ENCODE measurements at regions not wholly inside any gene's neighbourhood (a gene's known extent, or its start where the extent isn't known, plus 50 kb on each side); places are given as distances from the start of the nearest gene placed in this dataset.
"Not testable (repeated sequence)": the region's sequence is repeated elsewhere in the genome, so short reads cannot be mapped to it uniquely, and the experiment has no call there.

DNA sequence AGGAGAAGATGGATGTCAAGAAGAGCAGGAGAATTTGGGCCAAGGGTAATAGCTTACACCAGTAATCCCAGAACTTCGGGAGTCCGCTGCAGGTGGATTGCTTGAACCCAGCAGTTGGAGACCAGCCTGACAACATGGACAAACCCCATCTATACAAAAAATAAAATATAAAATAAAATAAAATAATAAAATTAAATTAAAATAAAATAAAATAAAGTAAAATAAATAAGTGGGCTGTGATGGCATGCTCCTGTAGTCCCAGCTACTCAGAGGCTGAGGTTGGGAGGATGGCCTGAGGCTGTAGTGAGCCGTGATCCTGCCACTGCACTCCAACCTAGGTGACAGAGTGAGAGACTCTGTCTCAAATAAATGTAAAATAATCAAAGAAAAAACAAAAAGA is 1946.7 kb downstream of the MRPL39 start:
- no peak for DNase-seq

- DNase-seq, result no peak
Observed at GRCh38 chr21:23644768-23645167, 1962.5 kb downstream of the MRPL39 start.

GRCh38 chr21:23639721-23640120 is 1967.6 kb downstream of the MRPL39 start:
- no peak for DNase-seq

DNA sequence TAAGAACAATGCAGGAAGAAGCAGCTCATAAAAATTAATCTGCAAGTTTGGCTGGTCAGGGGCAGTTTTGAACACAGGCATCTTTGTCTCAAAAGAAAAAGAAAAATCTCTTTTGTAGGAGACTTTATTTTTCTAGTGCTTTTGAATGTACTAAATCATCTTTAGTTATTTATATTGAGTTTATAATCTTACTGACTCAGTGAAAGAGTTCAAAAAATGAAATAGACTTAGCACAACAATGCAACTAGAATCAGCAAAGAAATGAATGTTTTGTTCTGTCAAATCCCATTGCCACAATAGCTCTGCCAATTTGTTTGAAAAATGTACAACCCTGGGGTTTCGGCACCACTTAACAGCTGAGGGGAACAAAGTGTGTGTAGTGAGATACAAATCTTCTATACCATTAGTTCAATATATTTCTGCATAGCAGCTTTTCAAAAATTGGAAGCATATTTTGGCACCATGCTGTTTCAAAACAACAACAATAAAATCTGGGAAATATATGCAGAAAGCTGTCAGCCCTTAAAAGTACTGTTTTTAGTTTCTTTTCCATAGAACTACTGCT is 1969.1 kb downstream of the MRPL39 start:
- no peak for DNase-seq

DNA sequence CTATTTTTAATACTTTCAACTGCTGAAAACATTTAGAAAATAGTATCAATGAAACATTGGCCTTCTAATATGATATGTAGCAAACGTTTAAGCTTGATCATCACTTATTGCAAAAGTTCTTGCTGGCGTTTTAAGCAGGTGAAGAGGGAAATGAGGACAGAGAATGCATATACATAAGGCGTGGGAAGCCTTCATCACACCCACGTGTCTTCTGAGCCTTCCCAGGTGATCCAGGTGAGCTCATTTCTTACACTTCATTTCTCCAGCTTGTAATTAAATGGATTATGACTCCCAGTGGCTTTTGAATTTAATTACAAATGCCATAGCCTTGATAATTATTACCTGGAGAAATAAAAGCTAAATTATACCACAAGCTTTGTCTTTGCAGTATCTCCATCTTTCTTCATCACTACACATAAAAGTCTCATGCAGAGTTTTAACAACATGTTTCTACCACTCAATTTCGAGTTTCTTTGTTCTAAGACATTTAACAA is 1973.8 kb downstream of the MRPL39 start:
- no peak for DNase-seq

DNA sequence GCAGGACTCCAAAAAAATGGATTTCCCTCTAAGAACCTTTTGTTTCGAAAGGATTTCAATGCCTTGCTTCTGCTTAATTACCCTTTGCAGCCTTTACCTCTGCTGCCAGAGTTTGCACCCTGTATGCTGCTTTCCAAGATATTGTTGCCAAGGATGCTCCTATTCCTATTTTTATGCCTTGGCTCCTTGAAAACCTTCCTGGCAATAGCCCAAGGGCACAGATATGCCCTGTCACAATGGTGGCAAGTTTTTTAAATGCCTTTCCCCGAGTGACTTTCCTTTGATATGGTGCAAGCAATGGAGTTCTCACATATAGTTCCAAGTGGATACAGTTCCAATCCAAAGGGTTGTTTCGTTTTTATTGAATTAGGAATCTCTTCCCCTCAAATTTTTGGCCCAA is 1983.0 kb downstream of the MRPL39 start:
- DNase-seq, result no peak

DNA sequence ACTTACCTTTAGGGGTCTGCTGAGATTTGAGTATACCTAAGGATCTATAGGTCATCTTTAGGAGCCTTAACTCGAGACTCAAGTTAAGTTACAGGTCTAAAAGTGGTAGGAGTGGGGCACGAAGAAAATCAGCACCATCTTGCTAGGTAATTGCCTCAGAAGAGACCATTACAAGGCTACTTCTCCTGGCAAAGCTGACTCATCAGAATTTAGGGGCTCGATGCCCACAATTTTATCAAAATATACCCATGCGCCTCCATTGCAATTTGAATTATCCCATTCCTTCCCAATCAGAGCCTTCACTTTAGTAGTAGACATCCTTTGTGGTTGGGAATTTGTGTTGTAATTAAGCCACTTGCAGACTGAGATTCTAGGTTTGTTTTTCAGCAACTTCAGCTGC is 1994.3 kb downstream of the MRPL39 start:
- DNase-seq, result no peak

- DNase-seq, result no peak
Observed at GRCh38 chr21:23612210-23612609, 1995.1 kb downstream of the MRPL39 start.

GRCh38 chr21:23607782-23608431 is 1999.4 kb downstream of the MRPL39 start:
- DNase-seq, result no peak

- DNase-seq, result no peak
Observed at GRCh38 chr21:23601549-23601948, 2005.7 kb downstream of the MRPL39 start.

GRCh38 chr21:23593582-23593981 is 2013.7 kb downstream of the MRPL39 start:
- no peak for DNase-seq

DNA sequence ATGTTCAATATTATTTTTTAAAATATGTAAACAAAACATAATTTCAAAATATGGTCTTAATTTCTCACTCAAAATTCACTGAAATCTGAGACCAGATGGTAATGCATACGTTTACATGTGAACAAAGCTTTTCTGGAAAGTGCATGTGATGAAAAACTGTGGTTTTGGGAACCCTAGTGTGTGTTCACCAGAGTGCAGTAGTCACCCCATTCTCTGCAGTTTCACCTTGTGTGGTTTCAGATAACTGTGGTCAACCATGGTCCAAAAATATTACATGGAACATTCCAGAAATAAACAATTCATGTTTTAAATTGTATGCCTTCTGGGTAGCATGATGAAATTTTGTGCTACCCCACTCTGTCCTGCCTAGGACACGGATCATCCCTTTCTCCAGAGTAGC is 2021.9 kb downstream of the MRPL39 start:
- no peak for DNase-seq

DNA sequence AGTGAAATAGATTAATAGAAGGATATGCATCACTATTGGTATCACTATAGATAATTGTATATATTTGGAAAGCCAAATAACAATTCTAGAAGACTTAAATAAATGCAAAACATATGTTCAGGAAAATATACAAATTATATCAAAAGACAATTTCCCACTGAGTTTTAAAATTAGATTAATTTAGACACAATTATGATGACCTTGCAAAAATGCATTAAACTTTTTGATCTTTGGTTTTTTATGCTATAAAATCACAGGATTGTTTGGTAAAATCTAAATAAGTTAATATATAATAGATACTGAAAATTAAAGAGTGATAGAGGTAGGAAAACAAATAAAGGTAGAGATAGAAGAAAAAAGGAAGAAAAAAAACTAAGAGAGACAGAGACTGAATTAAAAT is 2027.7 kb downstream of the MRPL39 start:
- DNase-seq, result no peak

DNA sequence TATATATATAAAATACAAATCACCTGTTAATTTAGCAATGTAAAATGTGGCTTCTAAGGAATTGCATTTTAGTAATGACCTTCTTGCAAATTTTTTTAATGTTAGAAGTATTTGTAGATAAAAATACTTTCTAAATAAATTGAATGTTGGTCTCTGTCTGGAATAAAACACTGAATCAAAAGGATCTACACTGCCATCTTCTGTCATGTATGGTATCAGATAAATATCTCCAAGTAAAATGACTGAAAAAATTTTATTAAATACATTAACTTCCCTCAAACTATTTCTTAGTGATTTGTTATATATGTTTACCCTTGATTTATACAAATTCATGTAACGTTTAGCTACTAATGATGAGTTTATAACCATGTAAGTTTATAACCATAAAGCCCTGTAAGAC is 2029.3 kb downstream of the MRPL39 start:
- DNase-seq, result peak; percentile 13

GRCh38 chr21:23574932-23575331 is 2032.3 kb downstream of the MRPL39 start:
- DNase-seq, result no peak

DNA sequence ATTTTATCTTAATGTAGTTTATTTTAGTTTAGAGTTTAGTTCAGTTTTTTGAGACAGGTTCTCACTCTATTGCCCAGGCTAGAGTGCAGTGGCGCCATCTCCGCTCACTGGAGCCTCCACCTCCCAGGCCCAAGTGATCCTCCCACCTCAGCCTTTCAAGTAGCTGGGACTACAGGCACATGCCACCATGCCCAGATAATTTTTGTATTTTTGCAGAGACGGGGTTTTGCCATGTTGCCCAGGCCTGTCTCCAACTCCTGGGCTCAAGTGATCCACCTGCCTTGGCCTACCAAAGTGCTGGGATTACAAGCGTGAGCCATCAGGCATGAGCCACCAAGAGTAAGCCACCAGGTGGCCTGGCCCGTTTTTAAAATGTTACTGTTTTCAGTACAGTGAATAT is 2058.4 kb downstream of the MRPL39 start:
- DNase-seq, result not testable (repeated sequence)

DNA sequence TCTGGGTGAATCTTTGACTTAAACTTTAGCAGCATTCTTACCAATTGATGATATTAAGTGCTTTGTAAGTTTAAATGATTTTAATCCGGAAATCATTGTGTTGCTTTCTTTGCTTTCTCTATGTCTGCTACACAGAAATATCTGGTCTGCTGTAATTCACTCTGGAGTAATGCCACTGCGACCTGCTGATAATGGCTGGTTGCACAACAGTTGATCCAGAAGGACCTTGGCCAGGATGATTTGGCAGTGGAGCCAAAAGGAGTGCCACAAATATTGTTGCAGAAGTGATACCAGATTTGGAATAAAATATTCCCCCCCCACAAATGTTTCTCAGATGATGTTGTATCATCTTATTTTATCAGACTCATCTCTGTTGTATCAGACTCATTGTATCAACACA is 2063.9 kb downstream of the MRPL39 start:
- DNase-seq, result no peak

GRCh38 chr21:23542097-23542496 is 2065.2 kb downstream of the MRPL39 start:
- DNase-seq, result no peak

- no peak for DNase-seq
Observed at GRCh38 chr21:23541571-23541970, 2065.7 kb downstream of the MRPL39 start.

DNA sequence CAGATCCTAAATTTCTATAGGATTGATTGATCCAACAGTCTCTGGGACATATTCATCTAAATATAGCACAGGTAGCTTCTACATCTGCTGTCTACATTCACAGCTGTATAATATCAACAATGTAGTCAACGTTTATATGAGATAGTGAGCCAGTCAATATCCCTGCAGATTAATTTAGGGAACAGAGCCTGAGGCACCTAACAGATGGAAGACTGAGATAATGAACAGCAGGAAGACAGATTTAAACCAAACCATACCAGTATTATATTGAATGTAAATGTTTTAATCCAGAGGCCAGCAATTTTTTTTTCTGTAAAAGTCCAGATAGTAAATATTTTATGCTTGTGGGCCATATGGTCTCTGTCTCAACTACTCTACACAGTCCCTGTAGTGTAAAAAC is 2072.4 kb downstream of the MRPL39 start:
- no peak for DNase-seq

GRCh38 chr21:23531444-23531843 is 2075.8 kb downstream of the MRPL39 start:
- DNase-seq, result no peak

GRCh38 chr21:23524685-23525084 is 2082.6 kb downstream of the MRPL39 start:
- DNase-seq, result no peak

DNA sequence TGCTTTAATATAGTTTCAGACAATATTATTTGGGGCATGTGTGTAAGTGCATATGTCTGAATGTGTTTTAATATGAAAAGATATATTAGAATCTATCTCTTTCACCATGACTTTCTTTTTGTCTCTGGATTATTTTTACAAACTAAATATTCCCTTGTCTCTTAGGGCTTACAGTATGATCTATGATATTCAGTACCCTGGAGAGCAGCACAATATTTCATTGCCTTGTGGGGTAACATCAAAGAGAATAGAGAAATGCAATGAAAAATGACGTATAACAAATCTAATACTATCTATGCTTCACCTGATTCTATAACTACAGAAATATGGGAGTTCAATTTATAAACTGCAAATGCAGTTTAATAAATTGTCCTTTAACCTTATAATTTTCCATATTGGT is 2084.5 kb downstream of the MRPL39 start:
- no peak for DNase-seq

GRCh38 chr21:23507501-23507900 is 2099.8 kb downstream of the MRPL39 start:
- no peak for DNase-seq

DNA sequence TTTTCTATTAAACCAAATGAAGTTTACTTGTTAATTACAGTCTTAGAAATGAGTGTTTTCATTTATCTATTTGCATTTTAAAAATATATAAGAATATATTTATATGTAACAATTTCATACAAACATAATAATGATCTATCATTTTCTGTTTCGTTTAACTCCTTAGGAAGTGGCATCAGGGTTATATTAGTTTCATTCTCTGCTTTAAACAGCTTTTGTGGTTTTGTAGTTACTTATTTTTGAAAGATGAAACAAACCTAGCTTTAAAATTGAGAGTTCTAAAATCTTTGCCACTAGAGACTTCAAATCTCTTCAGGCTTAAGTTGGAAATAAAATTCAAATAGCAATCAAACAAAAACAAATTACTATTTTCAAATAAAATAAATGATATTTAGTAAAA is 2110.6 kb downstream of the MRPL39 start:
- no peak for DNase-seq

Measured in NCI-H748 treated with DMSO at 0.1 percent for 48 hours (cell line).